ENCODE measurements at regions not wholly inside any gene's neighbourhood (a gene's known extent, or its start where the extent isn't known, plus 50 kb on each side); places are given as distances from the start of the nearest gene placed in this dataset.
A peak's percentile ranks its signal among the peaks of the same experiment; 100 is the strongest.

DNA sequence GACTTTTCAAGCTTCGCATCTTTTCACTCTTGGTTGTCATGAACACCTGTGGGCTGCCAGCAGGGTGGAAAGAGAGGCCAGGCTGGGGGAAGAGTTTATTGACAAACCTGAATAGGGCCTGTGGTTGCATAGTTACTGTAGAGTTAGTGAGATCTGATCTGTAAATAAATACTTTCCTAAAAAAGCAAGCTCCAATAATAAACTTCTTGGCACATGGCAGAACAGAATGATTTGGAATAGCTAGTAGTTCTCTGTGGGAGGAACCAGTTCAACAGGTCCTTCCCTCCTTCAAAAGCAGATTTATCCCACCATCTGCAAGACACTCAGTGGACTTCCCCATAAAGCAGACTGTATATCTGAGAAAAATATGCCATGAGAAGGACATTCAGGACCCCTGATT is 445.0 kb downstream of the HACE1 start:
- peak; percentile 2 for DNase-seq

DNA sequence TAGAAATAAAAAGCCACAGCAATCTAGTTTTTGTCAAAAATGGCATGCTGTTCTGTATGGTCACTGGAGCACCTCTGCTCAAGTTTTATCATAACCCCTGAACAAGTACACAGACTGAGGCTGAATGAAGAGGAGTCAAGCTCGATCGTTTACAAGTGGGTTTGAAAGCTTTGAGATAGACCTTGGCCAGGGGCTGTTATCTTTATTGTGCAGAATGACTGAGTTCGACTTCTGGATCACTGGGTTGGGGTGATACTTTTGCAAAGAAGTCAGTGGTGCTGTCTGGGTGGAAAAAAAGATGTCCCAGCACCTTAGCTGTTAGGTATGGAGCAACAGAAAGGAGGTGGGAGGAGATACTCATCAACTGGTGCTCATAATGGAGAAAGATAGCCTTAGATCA is 446.0 kb downstream of the HACE1 start:
- DNase-seq: no peak

- no peak for DNase-seq
Measured at GRCh38 chr6:104411302-104411701, 448.4 kb downstream of the HACE1 start.

DNA sequence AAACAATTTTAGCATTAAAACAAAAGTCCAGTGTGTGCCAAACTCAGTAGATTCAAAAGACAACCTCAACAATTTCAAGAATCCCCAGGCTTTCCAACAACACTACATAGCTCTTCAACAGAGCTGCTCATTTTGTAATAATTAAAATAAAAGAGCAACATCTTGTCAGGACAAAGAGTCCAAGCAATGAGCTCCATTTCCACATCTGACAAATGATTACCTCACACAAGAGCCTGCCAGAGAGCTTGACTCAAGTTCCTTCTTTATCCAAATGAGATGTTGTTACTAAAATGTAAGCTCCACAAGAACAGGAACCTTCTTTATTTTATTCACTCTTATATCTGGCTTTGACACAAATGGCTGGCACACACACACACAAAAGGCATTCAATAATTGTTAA is 449.8 kb downstream of the HACE1 start:
- DNase-seq: peak; percentile 7

DNA sequence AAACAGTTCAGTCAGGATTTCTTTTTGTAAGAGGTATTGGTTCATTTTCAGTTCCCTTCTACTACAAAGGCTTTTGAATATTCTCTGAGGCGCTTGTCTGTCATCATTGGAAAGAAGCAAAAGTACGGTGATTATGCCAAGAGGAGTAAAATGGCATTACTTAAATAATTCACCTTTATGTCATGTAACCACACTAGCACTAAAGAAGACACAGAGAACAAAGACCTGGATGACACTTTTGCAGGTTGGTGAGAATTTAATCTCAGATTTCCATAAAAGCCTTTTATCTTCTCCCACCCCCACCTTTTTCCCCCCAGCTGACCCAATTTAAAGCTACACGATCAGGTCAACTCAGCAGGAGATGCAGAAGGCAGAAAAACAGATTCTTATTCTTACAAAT is 451.8 kb downstream of the HACE1 start:
- DNase-seq: no peak

GRCh38 chr6:104404377-104404776 is 455.3 kb downstream of the HACE1 start:
- peak; percentile 18 for DNase-seq

- no peak for DNase-seq
Measured at GRCh38 chr6:104402572-104402971, 457.1 kb downstream of the HACE1 start.

DNA sequence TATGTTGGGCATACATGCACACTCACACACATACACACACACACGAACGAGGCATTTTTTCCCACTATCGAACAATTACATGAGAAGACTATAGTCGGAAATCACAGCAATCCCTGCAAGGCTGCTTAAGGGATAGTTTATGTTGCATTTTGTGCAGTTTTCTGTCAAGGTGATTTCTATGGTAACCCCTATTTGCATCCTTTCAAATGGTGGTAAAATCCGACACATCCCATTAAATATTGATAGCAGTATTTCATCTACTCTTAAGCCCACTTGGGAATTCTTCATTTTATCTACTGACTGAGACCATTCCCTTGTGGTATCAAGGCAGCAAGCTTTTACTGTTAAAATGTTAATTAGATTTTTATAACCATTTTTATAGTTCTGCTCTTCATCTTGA is 457.8 kb downstream of the HACE1 start:
- DNase-seq: no peak

DNA sequence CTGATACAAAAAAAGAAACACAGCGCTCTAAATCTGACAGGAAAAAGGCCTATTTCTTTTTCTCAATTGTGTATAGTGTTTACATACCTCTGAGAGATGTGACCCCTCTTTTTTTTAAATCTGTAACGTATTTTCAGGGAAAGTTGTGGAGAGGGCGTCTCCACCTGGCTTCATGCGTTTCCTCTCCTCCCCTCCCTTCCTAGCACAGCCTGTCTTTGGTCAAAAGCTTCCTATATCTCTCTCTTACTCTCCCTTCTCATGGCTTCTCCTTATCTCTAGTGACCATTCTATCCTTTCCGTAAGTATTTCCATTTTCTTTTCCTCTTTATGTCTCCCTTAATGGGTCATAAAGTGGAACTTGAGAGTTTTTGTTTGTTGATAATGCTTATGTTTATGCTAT is 458.9 kb downstream of the HACE1 start:
- no peak for DNase-seq

DNA sequence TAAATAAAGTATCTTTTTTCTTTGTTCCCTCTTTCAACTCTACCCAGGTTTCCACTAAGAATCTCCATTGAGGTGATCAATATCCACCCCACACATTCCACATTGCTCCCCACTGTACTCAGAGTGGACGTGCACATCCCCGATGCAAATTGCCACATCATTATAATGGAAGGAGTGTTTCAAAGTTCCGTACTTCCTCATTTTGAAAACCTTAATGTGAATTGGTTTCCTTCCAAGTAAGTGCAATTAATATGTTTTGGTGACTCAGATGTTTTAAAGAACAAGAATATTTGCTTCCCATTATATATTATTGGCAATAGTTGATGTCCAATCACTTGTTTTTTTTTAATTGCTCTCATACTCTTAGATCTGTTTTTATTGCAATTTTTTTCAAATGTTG is 463.6 kb downstream of the HACE1 start:
- DNase-seq: no peak

DNA sequence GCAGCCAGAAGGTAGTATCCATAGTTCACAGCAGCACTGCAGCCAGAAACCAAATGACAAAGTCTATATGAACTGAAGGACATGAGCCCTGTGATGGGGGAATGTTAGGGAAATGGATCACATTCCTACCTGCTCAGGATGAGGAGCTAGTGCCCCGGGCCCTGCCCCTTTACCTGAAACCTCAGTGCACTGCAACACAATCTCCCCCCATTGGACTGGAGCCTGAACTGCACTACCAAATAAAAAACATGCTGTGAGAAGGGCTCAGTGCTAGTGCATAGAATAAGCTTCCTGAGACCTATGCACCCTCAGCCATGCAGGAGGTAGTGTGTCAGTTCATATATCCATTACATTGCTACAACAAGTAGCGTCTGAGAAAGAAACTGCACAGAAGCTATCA is 477.8 kb downstream of the HACE1 start:
- DNase-seq: no peak

DNA sequence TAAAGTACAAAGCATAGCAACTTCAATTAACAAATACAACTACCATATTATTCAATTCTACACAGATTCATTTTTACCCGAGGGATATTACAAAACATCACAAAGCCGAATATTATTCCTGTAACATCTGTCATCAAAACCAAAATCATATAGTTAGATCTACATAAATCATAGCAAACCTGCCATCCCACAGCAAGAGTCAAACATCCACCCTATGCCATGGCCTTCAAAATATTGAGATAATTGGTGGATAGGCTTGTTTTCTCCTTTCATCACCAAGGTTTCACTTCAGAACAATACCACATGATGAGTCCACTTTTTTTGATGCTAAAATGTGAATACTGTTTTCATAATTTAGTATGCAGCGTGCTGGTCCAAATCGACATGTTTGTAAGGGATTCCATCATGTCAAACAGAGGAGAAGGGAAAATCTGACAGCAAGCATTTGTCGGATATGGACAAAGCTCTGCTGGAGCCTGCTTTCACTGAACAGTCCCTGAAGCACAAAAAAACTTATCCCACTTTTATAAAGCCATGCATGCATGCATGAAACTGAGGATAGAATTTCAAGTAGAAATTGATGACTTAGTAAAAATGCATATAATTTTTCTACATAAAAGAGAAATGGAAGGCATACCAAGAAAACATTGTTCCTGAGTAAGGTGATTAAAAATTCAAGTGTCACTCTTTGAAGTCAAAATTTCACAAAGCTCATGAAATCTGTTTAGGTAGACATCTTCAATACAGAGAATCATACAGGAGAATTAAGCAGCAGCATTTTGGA is 494.1 kb downstream of the HACE1 start:
- DNase-seq: no peak

- DNase-seq: no peak
Measured at GRCh38 chr6:104357928-104358327, 501.8 kb downstream of the HACE1 start.

- DNase-seq: no peak
Measured at GRCh38 chr6:104356197-104356596, 503.5 kb downstream of the HACE1 start.

DNA sequence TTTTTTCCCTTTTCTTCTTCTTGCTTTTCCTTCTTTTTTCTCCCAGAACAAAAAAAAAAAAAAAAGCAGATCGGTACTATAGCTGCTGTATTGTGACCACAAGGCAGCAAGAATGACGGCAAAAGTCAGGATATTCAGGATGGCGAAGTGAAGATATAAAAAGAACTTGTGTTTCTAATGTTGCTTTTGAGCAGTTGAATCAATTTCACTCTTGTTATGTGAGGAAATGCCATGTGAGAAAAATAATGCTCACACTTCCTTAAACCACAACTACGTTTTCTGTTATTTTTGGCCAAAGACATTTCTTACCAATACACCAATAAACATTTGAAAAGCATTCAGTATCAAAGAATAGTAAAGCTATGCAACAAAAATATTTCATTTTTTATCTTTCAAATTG is 510.5 kb downstream of the HACE1 start:
- no peak for DNase-seq

- DNase-seq: no peak
Measured at GRCh38 chr6:104344223-104344622, 515.5 kb downstream of the HACE1 start.

DNA sequence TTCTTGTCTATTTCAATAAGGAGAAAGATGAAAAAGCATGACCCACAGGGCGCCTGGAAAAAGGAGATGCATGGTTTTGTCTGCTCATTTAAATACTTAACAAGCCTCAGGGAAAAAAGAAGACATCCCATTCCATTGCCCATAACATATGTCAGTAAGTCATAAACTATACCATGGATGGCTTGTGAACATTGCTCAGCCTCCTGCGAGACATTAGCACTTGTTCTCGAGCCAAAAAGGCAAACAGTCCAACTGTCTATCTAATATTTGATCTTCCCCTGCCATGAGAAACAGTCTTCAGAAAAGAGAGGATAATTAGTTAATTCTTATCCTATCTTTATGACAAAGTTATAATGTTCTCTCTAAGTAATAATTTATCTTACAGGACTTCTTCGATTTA is 527.4 kb downstream of the HACE1 start:
- DNase-seq: peak; percentile 44

GRCh38 chr6:104326173-104327001 is 533.3 kb downstream of the HACE1 start:
- DNase-seq: no peak

DNA sequence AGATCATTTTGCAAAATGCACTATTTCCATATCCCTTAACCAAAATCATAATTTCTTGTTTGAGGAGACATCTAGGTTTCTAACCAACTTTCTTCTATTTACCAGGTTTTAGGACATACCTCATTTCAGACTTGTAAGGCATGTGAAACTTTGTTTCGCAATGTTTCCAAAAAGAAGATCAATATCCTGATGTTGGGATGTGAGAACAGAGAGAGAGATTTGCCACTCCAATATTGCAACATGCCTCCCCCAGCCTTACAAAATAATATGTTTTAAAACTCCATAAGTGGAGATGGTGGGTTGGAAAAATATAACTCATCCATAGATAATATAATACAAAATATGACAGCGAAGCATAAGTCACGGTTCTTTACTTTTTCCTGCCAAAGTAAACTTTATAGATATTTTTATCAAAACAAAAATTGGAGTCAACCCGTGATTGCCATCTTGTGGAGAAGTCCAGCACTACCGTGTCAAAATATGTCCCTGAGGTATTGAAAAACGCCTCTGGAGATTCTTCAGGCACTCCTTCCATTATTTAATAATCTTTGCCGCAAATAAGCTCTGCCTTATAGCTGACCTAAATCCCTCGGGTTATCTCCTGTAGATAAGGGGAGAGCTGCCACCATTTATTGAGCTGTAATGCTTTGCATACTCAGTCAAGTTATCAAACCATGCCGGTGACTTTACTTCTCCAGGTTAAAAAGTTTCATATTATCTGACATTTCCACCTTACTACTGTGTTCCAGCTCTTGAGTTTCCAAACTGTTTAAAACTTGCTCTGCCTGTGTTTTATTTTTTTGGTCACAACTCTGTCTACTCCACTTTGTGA is 534.2 kb downstream of the HACE1 start:
- DNase-seq: peak; percentile 20

DNA sequence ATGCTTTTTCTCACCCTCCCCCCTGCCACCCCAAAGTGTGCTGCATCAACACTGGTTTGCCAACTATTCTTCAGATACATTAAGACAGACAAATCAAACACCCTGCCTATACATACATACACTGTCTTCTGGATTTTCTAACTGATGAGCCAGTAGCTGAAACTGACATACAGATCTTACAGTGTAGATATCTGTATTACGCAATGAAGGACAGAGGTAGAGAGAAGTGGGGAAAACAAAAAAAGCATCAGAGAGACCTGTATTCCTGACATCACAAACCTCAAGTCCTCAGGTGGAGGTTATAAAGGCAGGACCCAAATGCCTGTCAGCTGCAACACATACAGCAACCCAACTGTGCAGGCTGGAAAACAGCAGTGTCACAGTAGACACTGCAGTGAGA is 535.4 kb downstream of the HACE1 start:
- DNase-seq: no peak

DNA sequence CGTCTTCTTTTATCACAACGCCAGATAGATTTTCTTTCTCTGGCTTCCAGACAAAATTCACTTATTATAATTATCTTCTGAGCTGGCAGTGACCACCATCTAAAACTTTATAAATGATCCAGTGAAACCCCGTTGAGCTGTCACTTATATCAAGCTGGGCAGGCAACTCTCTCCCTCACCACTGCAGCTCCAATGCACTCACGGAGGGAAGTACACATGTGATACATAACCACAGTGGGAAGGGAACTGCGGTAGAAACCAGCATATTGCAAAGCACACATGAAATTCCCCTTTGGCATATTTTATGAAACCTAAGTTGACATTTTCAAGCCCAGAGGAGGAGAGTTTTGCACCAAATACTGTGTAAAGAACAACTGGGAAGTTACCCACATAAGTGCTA is 536.9 kb downstream of the HACE1 start:
- DNase-seq: no peak

DNA sequence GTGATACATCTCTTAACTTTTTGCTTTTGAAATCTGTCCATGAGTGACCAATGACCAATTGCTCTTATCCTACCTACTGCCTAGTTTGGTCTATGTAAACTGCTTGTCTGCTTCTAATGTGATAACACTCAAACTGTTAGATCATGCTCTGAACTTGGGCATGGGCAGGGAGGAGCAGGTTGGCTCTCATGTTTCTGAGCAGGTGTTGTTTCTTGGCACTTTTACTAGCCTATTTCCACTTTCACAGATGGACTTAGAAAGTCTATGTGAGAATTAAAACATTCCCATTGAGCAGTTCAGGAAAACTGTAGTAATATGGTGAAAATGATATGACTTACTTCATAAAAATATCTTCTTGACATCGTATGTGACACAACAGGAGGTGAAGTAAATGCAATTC is 538.4 kb downstream of the HACE1 start:
- DNase-seq: no peak

- no peak for DNase-seq
Measured at GRCh38 chr6:104320896-104321295, 538.8 kb downstream of the HACE1 start.
